Posterior vena cava (tissue), 2 donors: ENCODE measurements at regions not wholly inside any gene's neighbourhood (a gene's known extent, or its start where the extent isn't known, plus 50 kb on each side); places are given as distances from the start of the nearest gene placed in this dataset.

ENCODE experiments used
- DNase-seq: peaks from one replicate; pipeline ENCODE4 v3.0.0-alpha.2; 2020; ENCODE audit warnings: low spot score
- intact Hi-C, 2 donors: fragments of 100-400 bp; cut with DNase I; formaldehyde crosslinking; loops; one replicate each; pipeline versions ENCODE4 v1.14.1 to v1.14.2; 2022 to 2023
- donor health status: DM: yes; HTN: yes; CAD: no.
- donor health status: DM: yes; HTN: yes; CAD: no.

- no peak for DNase-seq
- intact Hi-C loops: no loop called here
These were observed 288.1 kb upstream of the MOCS1 start for GRCh38 chr6:40222354-40222753.

DNA sequence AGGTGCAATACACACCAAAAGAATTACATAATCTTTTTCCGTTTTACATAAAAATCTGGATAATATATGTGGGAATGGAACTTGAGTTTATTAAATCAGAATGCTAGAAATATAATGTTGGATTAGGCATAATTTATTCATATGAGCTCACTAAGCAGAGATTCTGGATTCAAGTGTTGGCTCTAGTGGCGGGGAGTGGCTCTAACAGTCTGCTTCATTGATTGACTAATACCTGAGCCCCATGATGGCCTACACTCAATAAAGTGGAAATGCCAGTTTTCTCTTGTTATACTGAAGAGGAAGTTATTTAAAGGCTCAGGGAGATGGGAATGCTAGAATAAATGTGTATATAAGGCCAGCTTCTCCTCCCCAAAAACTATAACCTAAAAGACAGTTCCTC, 285.5 kb upstream of the MOCS1 start:
- intact Hi-C loops: no loop called here
- no peak for DNase-seq

- DNase-seq: no peak
- intact Hi-C loops: no loop called here
These were observed 276.4 kb upstream of the MOCS1 start for GRCh38 chr6:40210628-40211056.

- no peak for DNase-seq
- intact Hi-C loops: no loop called here
These were observed 271.5 kb upstream of the MOCS1 start for GRCh38 chr6:40205801-40206200.

DNA sequence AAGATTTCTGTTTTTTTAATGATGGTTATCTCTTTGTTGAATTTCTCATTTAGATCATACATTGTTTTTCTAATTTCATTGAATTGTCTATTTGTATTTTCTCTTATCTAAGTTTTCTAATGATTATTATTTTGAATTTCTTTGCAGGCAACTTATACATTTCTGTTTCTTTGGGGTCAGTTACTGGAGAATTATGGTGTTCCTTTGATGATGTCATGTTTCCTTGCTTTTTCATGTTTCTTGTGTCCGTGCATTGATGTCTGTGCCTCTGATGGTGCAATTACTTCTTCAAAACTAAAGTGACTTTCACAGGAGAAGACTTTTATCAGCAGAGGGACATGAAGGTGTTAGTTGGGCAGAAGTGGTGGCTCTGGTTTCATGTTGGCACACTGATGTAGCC, 270.7 kb upstream of the MOCS1 start:
- intact Hi-C loops: no loop called here
- DNase-seq: no peak

DNA sequence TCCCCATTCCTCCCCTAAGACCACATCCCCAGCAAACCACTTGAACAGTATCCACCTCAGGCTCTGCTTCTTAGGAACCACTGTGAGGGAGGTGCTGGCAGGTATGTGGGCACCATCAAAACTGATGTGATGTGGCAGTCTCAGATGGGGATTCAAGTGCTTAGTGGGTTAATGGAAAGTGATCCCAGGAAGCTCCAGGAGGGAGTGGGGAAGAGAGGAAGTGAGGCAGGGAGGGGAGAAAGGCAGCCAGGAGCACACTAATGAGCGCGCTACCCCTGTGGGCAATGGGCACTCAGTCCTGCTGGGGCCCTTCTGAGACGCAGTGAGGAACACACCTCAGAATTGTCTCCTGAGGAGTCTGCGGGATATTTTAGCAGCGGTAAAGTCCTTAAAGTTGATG, 263.1 kb upstream of the MOCS1 start:
- no peak for DNase-seq
- intact Hi-C loops: no loop called here

- intact Hi-C loops: no loop called here
- no peak for DNase-seq
These were observed 261.9 kb upstream of the MOCS1 start for GRCh38 chr6:40196135-40196518.

- no peak for DNase-seq
- intact Hi-C loops: no loop called here
These were observed 261.3 kb upstream of the MOCS1 start for GRCh38 chr6:40195428-40196134.

- intact Hi-C loops: no loop called here
- no peak for DNase-seq
These were observed 260.3 kb upstream of the MOCS1 start for GRCh38 chr6:40194447-40195170.

DNA sequence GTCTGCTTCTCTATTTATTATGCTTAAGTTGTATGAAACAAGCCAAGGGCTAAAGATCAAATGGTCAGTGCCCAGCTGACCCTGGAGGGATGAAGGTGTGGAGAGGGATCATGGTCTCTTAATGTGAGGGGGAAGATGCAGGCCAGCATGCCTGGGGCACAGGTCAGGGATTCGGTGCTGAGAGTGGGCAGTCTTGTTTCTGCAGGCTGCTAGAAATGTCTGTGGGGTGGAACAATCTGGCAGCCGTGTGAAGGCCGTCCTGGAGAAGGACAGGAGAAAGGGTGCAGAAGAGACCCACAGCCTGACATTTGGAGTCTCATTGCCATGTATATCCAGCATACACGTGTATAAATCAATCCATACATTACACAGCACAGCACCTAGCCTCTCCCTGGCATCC, 258.3 kb upstream of the MOCS1 start:
- no peak for DNase-seq
- intact Hi-C loops: no loop called here

DNA sequence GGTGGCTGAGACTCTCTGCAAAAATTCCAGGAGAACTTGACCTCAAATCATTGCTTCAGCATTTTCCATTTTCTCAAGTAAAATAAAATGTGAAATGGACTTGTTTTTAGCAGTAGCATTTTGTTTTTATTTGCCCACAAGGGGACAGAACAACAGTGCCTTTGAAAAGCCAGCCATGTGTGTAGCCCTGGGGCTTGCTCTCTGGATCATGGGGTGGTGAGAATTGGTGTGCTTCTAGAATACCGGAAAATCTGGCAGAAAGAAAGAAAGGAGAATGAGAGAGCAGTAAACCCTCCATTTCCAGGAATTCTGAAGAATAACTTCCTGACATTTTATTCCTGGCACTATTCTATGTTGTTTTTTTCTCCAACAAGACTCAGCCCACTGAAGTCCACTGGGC, 254.7 kb upstream of the MOCS1 start:
- no peak for DNase-seq
- intact Hi-C loops: no loop called here

DNA sequence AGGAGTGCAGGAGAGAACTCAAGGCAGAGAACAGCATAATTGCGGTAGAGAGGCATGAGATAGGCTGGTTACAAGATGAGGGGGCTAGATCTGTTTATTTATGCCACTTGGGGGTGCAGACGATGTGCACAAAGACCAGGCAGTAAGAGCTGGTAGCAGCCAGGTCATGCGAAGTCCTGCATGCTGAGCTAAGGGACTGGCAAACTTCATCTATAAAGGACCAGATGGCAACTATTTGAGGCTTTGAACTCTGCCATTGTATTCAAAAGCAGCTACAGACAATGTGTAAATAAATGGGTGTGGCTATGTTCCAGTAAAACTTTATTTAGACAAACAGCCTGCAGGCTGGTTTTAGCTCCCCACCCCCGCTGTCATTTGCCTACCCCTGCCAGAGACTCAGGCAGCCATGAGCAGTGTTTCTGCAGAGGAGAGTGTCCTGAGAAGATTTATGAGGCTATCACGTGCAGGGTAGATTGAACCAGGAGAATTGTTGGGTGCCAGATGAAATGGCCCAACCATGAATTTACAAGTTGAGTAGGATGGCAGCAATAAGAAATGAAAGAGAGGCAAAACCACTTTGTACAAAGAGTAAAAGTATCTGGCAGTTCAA, 253.4 kb upstream of the MOCS1 start:
- intact Hi-C loops: no loop called here
- DNase-seq: no peak

GRCh38 chr6:40185486-40185885, 251.2 kb upstream of the MOCS1 start:
- intact Hi-C loops: no loop called here
- DNase-seq: no peak

- intact Hi-C loops: no loop called here
- DNase-seq: no peak
These were observed 249.6 kb upstream of the MOCS1 start for GRCh38 chr6:40183902-40184301.

DNA sequence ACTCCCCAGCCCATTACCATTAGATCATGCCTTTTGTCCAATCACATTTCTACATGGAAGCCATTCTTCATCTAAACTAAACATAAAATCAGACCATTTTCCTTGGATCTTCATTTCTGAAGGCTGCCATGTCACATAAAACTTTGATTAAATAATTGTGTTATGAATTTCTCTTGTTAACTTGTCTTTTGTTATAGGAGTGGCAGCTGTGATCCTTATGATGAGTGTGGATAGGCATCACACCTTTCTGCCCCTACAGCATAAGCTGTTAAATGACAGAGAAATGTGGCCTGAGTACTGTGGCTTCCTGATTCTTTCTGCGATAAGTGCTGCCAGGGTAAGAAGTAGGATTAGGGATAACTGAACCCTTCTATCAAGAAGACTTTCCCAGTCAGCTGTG, 247.1 kb upstream of the MOCS1 start:
- intact Hi-C loops: no loop called here
- no peak for DNase-seq

DNA sequence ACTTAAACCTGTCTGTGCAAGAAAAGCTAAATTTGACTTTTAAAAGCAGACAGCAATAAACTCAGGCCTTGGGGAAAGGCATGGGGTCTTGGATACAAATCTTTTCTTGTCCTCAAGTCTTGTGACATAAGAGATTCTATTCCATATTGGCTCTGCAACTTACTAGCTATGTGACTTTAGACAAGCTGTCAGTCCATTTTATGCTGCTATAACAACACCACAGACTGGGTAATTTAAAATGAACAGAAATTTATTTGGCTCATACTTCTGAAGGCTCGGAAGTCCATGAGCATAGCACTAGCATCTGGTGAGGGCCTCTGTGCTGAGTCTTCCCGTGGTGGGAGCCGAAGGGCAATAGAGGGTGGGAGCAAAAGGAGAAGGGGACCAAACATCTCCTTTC, 246.0 kb upstream of the MOCS1 start:
- DNase-seq: no peak
- intact Hi-C loops: no loop called here

DNA sequence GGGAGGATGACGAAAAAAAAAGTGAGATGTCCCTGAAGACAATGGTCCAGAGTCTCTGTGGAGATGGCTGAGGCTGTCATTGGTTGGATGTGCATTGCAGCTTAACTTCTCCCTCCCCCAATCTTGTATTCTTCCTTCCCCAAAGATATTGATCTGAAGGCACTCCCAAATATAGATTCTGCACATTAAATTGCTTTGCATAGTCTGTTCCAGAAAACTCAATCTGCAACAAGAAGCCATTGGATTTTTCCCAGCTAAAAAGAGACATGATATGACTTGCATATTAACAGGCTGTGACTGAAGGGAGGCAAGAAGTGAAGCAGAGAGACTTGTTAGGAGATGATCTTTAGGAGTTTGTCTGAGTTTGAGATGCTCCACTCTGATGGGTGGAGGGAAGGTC, 245.2 kb upstream of the MOCS1 start:
- DNase-seq: no peak
- intact Hi-C loops: no loop called here

DNA sequence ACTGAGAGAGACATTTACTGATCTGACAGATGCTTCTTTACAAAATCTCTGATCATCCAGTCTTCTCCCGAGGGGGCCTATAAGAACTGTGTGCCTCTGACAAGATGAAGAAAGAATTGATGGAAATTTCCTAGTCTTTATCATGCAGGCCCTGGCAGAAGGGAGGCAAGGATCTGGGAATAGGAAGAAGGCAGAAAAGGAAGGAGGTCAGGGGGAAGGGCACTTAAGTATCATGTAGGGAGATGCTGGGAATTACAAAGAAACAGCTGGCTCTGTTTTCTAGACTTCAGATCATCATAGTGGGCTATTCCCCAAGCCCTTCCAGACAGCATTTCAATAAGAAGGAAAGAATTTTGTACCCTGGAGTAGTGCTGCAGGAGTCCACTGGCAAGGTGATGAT, 243.3 kb upstream of the MOCS1 start:
- intact Hi-C loops: no loop called here

GRCh38 chr6:40176152-40176551, 241.9 kb upstream of the MOCS1 start:
- no peak for DNase-seq
- intact Hi-C loops: no loop called here

More for the DNA sequence above, 243.3 kb upstream of the MOCS1 start:
- no peak for DNase-seq

DNA sequence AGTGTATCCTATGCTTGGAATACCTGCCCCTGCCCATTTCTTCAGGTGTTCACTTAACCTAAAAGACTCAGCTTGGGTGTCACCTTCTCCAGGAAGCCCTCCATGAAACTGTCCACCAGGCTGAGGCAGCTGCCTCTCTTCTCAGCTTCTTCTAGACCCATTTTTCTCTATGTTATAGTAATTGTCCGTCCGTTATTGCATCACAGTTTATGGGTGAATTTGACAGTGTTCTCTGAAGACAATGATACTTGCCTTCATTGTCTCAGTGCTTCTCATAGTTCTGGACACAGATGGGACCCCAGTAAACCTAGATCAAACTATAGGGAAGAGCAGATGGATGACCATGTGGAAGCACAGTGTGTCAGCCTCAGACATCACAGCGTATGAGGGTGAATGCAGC, 238.0 kb upstream of the MOCS1 start:
- intact Hi-C loops: no loop called here
- no peak for DNase-seq

- intact Hi-C loops: no loop called here
- no peak for DNase-seq
These were observed 237.1 kb upstream of the MOCS1 start for GRCh38 chr6:40171343-40171742.
